Activated CD4-positive, alpha-beta T cell treated with anti-CD3 and anti-CD28 coated beads, Interleukin-2, amount 10 ng/mL, durations not matched to agents 7 days and 5 days (primary cell): ENCODE measurements at regions not wholly inside any gene's neighbourhood (a gene's known extent, or its start where the extent isn't known, plus 50 kb on each side); places are given as distances from the start of the nearest gene placed in this dataset.

ENCODE experiments used
- CTCF ChIA-PET: fragments of 350-600 bp; sonication (Branson Sonifier 250); formaldehyde crosslinking; loops from one replicate; lab custom pipeline; 2021; ENCODE audit warnings: antibody characterized with exemption; lab: Charles Lee
- POLR2A ChIA-PET: fragments of 350-600 bp; sonication (Branson Sonifier 250); formaldehyde crosslinking; loops from one replicate; lab custom pipeline; 2021; ENCODE audit warnings: antibody characterized with exemption; lab: Charles Lee
- DNase-seq: peaks from one replicate; pipeline ENCODE4 v3.0.0-alpha.2; 2020
- H3K27ac Mint-ChIP-seq: one replicate; pipeline ENCODE4 v1.8.0; 2021; ENCODE audit warnings: mild to moderate bottlenecking, moderate library complexity, mixed read lengths
- H3K27me3 Mint-ChIP-seq: one replicate; pipeline ENCODE4 v1.8.0; 2021; ENCODE audit warnings: mixed read lengths
- H3K36me3 Mint-ChIP-seq: one replicate; pipeline ENCODE4 v1.8.0; 2021; ENCODE audit warnings: low read depth, mixed read lengths
- H3K4me1 Mint-ChIP-seq: one replicate; pipeline ENCODE4 v1.8.0; 2021; ENCODE audit warnings: mixed read lengths
- H3K4me3 Mint-ChIP-seq: one replicate; pipeline ENCODE4 v1.8.0; 2021; ENCODE audit warnings: mild to moderate bottlenecking, moderate library complexity, mixed read lengths
- H3K9me3 Mint-ChIP-seq: one replicate; pipeline ENCODE4 v1.8.0; 2021; ENCODE audit warnings: mixed read lengths

- ChIA-PET CTCF (no interaction called here), POLR2A (no interaction called here)
- H3K9me3 Mint-ChIP-seq: peaks cover 17% of the 10 kb centered on the region
- no peaks in the 10 kb centered on the region for H3K27me3 Mint-ChIP-seq
- H3K4me3 Mint-ChIP-seq: no peak overlapping the region
- no peak for DNase-seq
- H3K27ac Mint-ChIP-seq: no peak overlapping the region
- H3K4me1 Mint-ChIP-seq: no peaks in the 10 kb centered on the region
- H3K36me3 Mint-ChIP-seq: no peaks in the 10 kb centered on the region
These were observed 135.4 kb upstream of the KIF2B start for GRCh38 chr17:53687324-53687723.

GRCh38 chr17:53680745-53681144 is 142.0 kb upstream of the KIF2B start:
- Mint-ChIP-seq H3K27ac (no peak overlapping the region), H3K27me3 (no peaks in the 10 kb centered on the region), H3K9me3 (peaks cover 6% of the 10 kb centered on the region)

GRCh38 chr17:53668854-53669253 is 153.9 kb upstream of the KIF2B start:
- no peaks in the 10 kb centered on the region for H3K27me3 Mint-ChIP-seq
- ChIA-PET CTCF (no interaction called here), POLR2A (no interaction called here)
- no peak overlapping the region for H3K4me3 Mint-ChIP-seq
- no peak for DNase-seq
- H3K9me3 Mint-ChIP-seq: peaks cover 23% of the 10 kb centered on the region
- H3K36me3 Mint-ChIP-seq: no peaks in the 10 kb centered on the region
- no peak overlapping the region for H3K27ac Mint-ChIP-seq
- H3K4me1 Mint-ChIP-seq: no peaks in the 10 kb centered on the region

More at GRCh38 chr17:53680745-53681144, 142.0 kb upstream of the KIF2B start:
- DNase-seq: no peak
- Mint-ChIP-seq H3K4me1 (no peaks in the 10 kb centered on the region), H3K4me3 (no peak overlapping the region), H3K36me3 (no peaks in the 10 kb centered on the region)
- ChIA-PET CTCF (no interaction called here), POLR2A (no interaction called here)

- Mint-ChIP-seq H3K27ac (no peak overlapping the region), H3K27me3 (no peaks in the 10 kb centered on the region), H3K9me3 (peaks cover 17% of the 10 kb centered on the region), H3K36me3 (no peaks in the 10 kb centered on the region), H3K4me3 (no peak overlapping the region), H3K4me1 (no peaks in the 10 kb centered on the region)
- DNase-seq: no peak
- POLR2A ChIA-PET: no interaction called here
- CTCF ChIA-PET: no interaction called here
These were observed 160.1 kb upstream of the KIF2B start for GRCh38 chr17:53662608-53663007.

- POLR2A ChIA-PET: no interaction called here
- Mint-ChIP-seq H3K27me3 (no peaks in the 10 kb centered on the region), H3K9me3 (peaks cover 9% of the 10 kb centered on the region), H3K4me1 (no peaks in the 10 kb centered on the region), H3K4me3 (no peak overlapping the region), H3K27ac (no peak overlapping the region), H3K36me3 (no peaks in the 10 kb centered on the region)
- no peak for DNase-seq
- CTCF ChIA-PET: no interaction called here
These were observed 163.5 kb upstream of the KIF2B start for GRCh38 chr17:53659181-53659580.

- POLR2A ChIA-PET: no interaction called here
- CTCF ChIA-PET: no interaction called here
- Mint-ChIP-seq H3K4me3 (no peak overlapping the region), H3K27me3 (no peaks in the 10 kb centered on the region), H3K9me3 (peaks cover 6% of the 10 kb centered on the region), H3K36me3 (no peaks in the 10 kb centered on the region), H3K4me1 (no peaks in the 10 kb centered on the region), H3K27ac (no peak overlapping the region)
- no peak for DNase-seq
These were observed 167.1 kb upstream of the KIF2B start for GRCh38 chr17:53655591-53655990.

GRCh38 chr17:53649201-53649600 is 173.5 kb upstream of the KIF2B start:
- Mint-ChIP-seq H3K4me1 (no peaks in the 10 kb centered on the region), H3K27me3 (no peaks in the 10 kb centered on the region), H3K4me3 (no peak overlapping the region), H3K27ac (no peak overlapping the region), H3K36me3 (no peaks in the 10 kb centered on the region), H3K9me3 (peaks cover 4% of the 10 kb centered on the region)
- ChIA-PET POLR2A (no interaction called here), CTCF (no interaction called here)
- DNase-seq: no peak

GRCh38 chr17:53646835-53647234 is 175.9 kb upstream of the KIF2B start:
- no peak for DNase-seq
- Mint-ChIP-seq H3K4me3 (no peak overlapping the region), H3K9me3 (peaks cover 7% of the 10 kb centered on the region), H3K27me3 (no peaks in the 10 kb centered on the region), H3K27ac (no peak overlapping the region), H3K36me3 (no peaks in the 10 kb centered on the region), H3K4me1 (no peaks in the 10 kb centered on the region)
- POLR2A ChIA-PET: no interaction called here
- CTCF ChIA-PET: no interaction called here

- no peak for DNase-seq
- CTCF ChIA-PET: no interaction called here
- Mint-ChIP-seq H3K36me3 (no peaks in the 10 kb centered on the region), H3K27ac (no peak overlapping the region), H3K9me3 (peaks cover 6% of the 10 kb centered on the region), H3K4me3 (no peak overlapping the region), H3K4me1 (no peaks in the 10 kb centered on the region), H3K27me3 (no peaks in the 10 kb centered on the region)
- POLR2A ChIA-PET: no interaction called here
These were observed 181.9 kb upstream of the KIF2B start for GRCh38 chr17:53640808-53641207.

- Mint-ChIP-seq H3K27me3 (no peaks in the 10 kb centered on the region), H3K9me3 (peaks cover 3% of the 10 kb centered on the region), H3K4me3 (no peak overlapping the region), H3K4me1 (no peaks in the 10 kb centered on the region), H3K27ac (no peak overlapping the region), H3K36me3 (no peaks in the 10 kb centered on the region)
- POLR2A ChIA-PET: no interaction called here
- no peak for DNase-seq
- CTCF ChIA-PET: no interaction called here
These were observed 187.3 kb upstream of the KIF2B start for GRCh38 chr17:53635444-53635843.

- Mint-ChIP-seq H3K4me1 (no peaks in the 10 kb centered on the region), H3K27me3 (no peaks in the 10 kb centered on the region), H3K9me3 (peaks cover 3% of the 10 kb centered on the region), H3K27ac (no peak overlapping the region), H3K36me3 (no peaks in the 10 kb centered on the region), H3K4me3 (no peak overlapping the region)
- DNase-seq: no peak
- ChIA-PET CTCF (no interaction called here), POLR2A (no interaction called here)
These were observed 188.9 kb upstream of the KIF2B start for GRCh38 chr17:53633856-53634255.

- Mint-ChIP-seq H3K36me3 (no peaks in the 10 kb centered on the region), H3K27me3 (no peaks in the 10 kb centered on the region)
- CTCF ChIA-PET: no interaction called here
These were observed 191.2 kb upstream of the KIF2B start for GRCh38 chr17:53631486-53631885.

GRCh38 chr17:53630638-53631037 is 192.1 kb upstream of the KIF2B start:
- Mint-ChIP-seq H3K9me3 (peaks cover 3% of the 10 kb centered on the region), H3K27ac (no peak overlapping the region)
- POLR2A ChIA-PET: no interaction called here

More at GRCh38 chr17:53631486-53631885, 191.2 kb upstream of the KIF2B start:
- H3K4me1 Mint-ChIP-seq: no peaks in the 10 kb centered on the region
- POLR2A ChIA-PET: no interaction called here
- no peak for DNase-seq
- H3K4me3 Mint-ChIP-seq: no peak overlapping the region
- H3K27ac Mint-ChIP-seq: no peak overlapping the region
- peaks cover 3% of the 10 kb centered on the region for H3K9me3 Mint-ChIP-seq

GRCh38 chr17:53630115-53630514 is 192.6 kb upstream of the KIF2B start:
- DNase-seq: no peak
- POLR2A ChIA-PET: no interaction called here
- H3K36me3 Mint-ChIP-seq: no peaks in the 10 kb centered on the region
- peaks cover 3% of the 10 kb centered on the region for H3K9me3 Mint-ChIP-seq
- no peak overlapping the region for H3K27ac Mint-ChIP-seq
- H3K4me1 Mint-ChIP-seq: no peaks in the 10 kb centered on the region
- H3K27me3 Mint-ChIP-seq: no peaks in the 10 kb centered on the region
- no peak overlapping the region for H3K4me3 Mint-ChIP-seq
- CTCF ChIA-PET: no interaction called here

More at GRCh38 chr17:53630638-53631037, 192.1 kb upstream of the KIF2B start:
- CTCF ChIA-PET: no interaction called here
- H3K4me3 Mint-ChIP-seq: no peak overlapping the region
- no peaks in the 10 kb centered on the region for H3K36me3 Mint-ChIP-seq
- DNase-seq: no peak
- no peaks in the 10 kb centered on the region for H3K4me1 Mint-ChIP-seq
- no peaks in the 10 kb centered on the region for H3K27me3 Mint-ChIP-seq
